Thymus (tissue), 11 donors: ENCODE measurements at regions not wholly inside any gene's neighbourhood (a gene's known extent, or its start where the extent isn't known, plus 50 kb on each side); places are given as distances from the start of the nearest gene placed in this dataset.
A peak's percentile ranks its signal among the peaks of the same experiment; 100 is the strongest.

Experiments
- DNase-seq, 9 donors: peaks; one replicate each; pipeline ENCODE4 v3.0.0-alpha.2; 2013; ENCODE audit warnings: low spot score in 9 of 9, low read depth in 6 of 9, missing footprints in 1 of 9
- H3K27ac ChIP-seq, 2 donors: one replicate each; pipeline ENCODE4 v1.5.1; 2013; ENCODE audit warnings: control low read depth in 1 of 2, low read depth in 1 of 2, low read length in 1 of 2, mild to moderate bottlenecking in 1 of 2, moderate library complexity in 1 of 2
- H3K27me3 ChIP-seq, 2 donors: one replicate each; pipeline ENCODE4 v1.5.1; 2013; ENCODE audit warnings: low read length in 1 of 2; ENCODE audit not compliant: control insufficient read depth in 2 of 2, insufficient read depth in 1 of 2
- H3K36me3 ChIP-seq, 2 donors: one replicate each; pipeline ENCODE4 v1.5.1; 2013; ENCODE audit warnings: low read length in 1 of 2, mild to moderate bottlenecking in 1 of 2, moderate library complexity in 1 of 2; ENCODE audit not compliant: control insufficient read depth in 2 of 2, insufficient read depth in 2 of 2
- H3K4me1 ChIP-seq, 2 donors: one replicate each; pipeline ENCODE4 v1.5.1; 2013; ENCODE audit warnings: low read length in 2 of 2; ENCODE audit not compliant: control insufficient read depth in 2 of 2, insufficient read depth in 2 of 2
- H3K4me3 ChIP-seq, 2 donors: one replicate each; pipeline ENCODE4 v1.5.1; 2013; ENCODE audit warnings: low read length in 2 of 2, control low read depth in 1 of 2, mild to moderate bottlenecking in 1 of 2
- H3K9me3 ChIP-seq, 2 donors: one replicate each; pipeline ENCODE4 v1.5.1; 2013; ENCODE audit warnings: low read length in 1 of 2, mild to moderate bottlenecking in 1 of 2; ENCODE audit not compliant: control insufficient read depth in 2 of 2, insufficient read depth in 1 of 2
- WGBS: extraction: QIAGEN DNeasy Blood & Tissue Kit; methylation state at CpG from one replicate; pipeline ENCODE4 v1.1.7; 2013; 5-methylcytosine and 5-hydroxymethylcytosine counted together
- donor health status: healthy.

- no peak for DNase-seq
- Histone ChIP-seq H3K4me1 (no peaks in the 10 kb centered on the region), H3K27me3 (no peaks in the 10 kb centered on the region), H3K27ac (no peak overlapping the region), H3K4me3 (no peak overlapping the region), H3K36me3 (no peaks in the 10 kb centered on the region), H3K9me3 (no peaks in the 10 kb centered on the region)
- WGBS = 89% methylated on average over 2 of the region's 2 CpGs
Observed at GRCh38 chr11:28713850-28714249, 605.7 kb downstream of the METTL15 start.

GRCh38 chr11:28708075-28708474 lies 599.9 kb downstream of the METTL15 start:
- Histone ChIP-seq H3K27ac (no peak overlapping the region), H3K36me3 (no peaks in the 10 kb centered on the region), H3K9me3 (no peaks in the 10 kb centered on the region), H3K4me1 (no peaks in the 10 kb centered on the region), H3K27me3 (no peaks in the 10 kb centered on the region), H3K4me3 (no peak overlapping the region)
- no peak for DNase-seq
- WGBS = 83% methylated on average over 2 of the region's 2 CpGs

- no peaks in the 10 kb centered on the region for H3K36me3 ChIP-seq
- H3K4me3 ChIP-seq = no peak overlapping the region
- no peaks in the 10 kb centered on the region for H3K4me1 ChIP-seq
- no peaks in the 10 kb centered on the region for H3K9me3 ChIP-seq
- H3K27me3 ChIP-seq = no peaks in the 10 kb centered on the region
- H3K27ac ChIP-seq = no peak overlapping the region
- no peak for DNase-seq
Observed at GRCh38 chr11:28704801-28705200, 596.6 kb downstream of the METTL15 start.

GRCh38 chr11:28703371-28703770 lies 595.2 kb downstream of the METTL15 start:
- DNase-seq = no peak

GRCh38 chr11:28702871-28703270 lies 594.7 kb downstream of the METTL15 start:
- WGBS = 93% methylated on average over 1 of the region's 1 CpG
- no peak overlapping the region for H3K4me3 ChIP-seq

More at GRCh38 chr11:28703371-28703770, 595.2 kb downstream of the METTL15 start:
- Histone ChIP-seq H3K27me3 (no peaks in the 10 kb centered on the region), H3K36me3 (no peaks in the 10 kb centered on the region), H3K4me1 (no peaks in the 10 kb centered on the region), H3K27ac (no peak overlapping the region), H3K9me3 (no peaks in the 10 kb centered on the region), H3K4me3 (no peak overlapping the region)
- 91% methylated on average over 4 of the region's 4 CpGs for WGBS

GRCh38 chr11:28702450-28702790 lies 594.2 kb downstream of the METTL15 start:
- no peaks in the 10 kb centered on the region for H3K27me3 ChIP-seq
- no peak for DNase-seq
- H3K9me3 ChIP-seq = no peaks in the 10 kb centered on the region
- H3K36me3 ChIP-seq = no peaks in the 10 kb centered on the region
- H3K4me3 ChIP-seq = no peak overlapping the region
- 83% methylated on average over 1 of the region's 1 CpG for WGBS
- no peaks in the 10 kb centered on the region for H3K4me1 ChIP-seq
- no peak overlapping the region for H3K27ac ChIP-seq

More at GRCh38 chr11:28702871-28703270, 594.7 kb downstream of the METTL15 start:
- Histone ChIP-seq H3K36me3 (no peaks in the 10 kb centered on the region), H3K4me1 (no peaks in the 10 kb centered on the region), H3K9me3 (no peaks in the 10 kb centered on the region), H3K27me3 (no peaks in the 10 kb centered on the region), H3K27ac (no peak overlapping the region)
- no peak for DNase-seq

- no peaks in the 10 kb centered on the region for H3K36me3 ChIP-seq
- no peaks in the 10 kb centered on the region for H3K9me3 ChIP-seq
- H3K27ac ChIP-seq = no peak overlapping the region
- WGBS = 89% methylated on average over 5 of the region's 5 CpGs
- no peak for DNase-seq
- no peak overlapping the region for H3K4me3 ChIP-seq
- H3K27me3 ChIP-seq = no peaks in the 10 kb centered on the region
- no peaks in the 10 kb centered on the region for H3K4me1 ChIP-seq
Observed at GRCh38 chr11:28701760-28702449, 593.7 kb downstream of the METTL15 start.

- H3K9me3 ChIP-seq = no peaks in the 10 kb centered on the region
- no peaks in the 10 kb centered on the region for H3K4me1 ChIP-seq
- no peaks in the 10 kb centered on the region for H3K27me3 ChIP-seq
- no peak for DNase-seq
- no peak overlapping the region for H3K27ac ChIP-seq
- H3K4me3 ChIP-seq = no peak overlapping the region
- no peaks in the 10 kb centered on the region for H3K36me3 ChIP-seq
Observed at GRCh38 chr11:28699701-28700100, 591.5 kb downstream of the METTL15 start.

GRCh38 chr11:28697920-28698827 lies 590.0 kb downstream of the METTL15 start:
- no peaks in the 10 kb centered on the region for H3K9me3 ChIP-seq
- H3K27ac ChIP-seq = no peak overlapping the region
- peak in 4 of 9 donors; percentile 0 to 25 (median 8) for DNase-seq
- no peak overlapping the region for H3K4me3 ChIP-seq
- no peaks in the 10 kb centered on the region for H3K4me1 ChIP-seq
- H3K27me3 ChIP-seq = no peaks in the 10 kb centered on the region
- 69% methylated on average over 5 of the region's 5 CpGs for WGBS
- no peaks in the 10 kb centered on the region for H3K36me3 ChIP-seq
